Adrenal gland (tissue), 5 donors: ENCODE measurements at regions not wholly inside any gene's neighbourhood (a gene's known extent, or its start where the extent isn't known, plus 50 kb on each side); places are given as distances from the start of the nearest gene placed in this dataset.

Experiments used
- POLR2A ChIP-seq, 2 donors: fragments of 450-650 bp; IDR thresholded peaks; one replicate each; pipeline ENCODE4 v1.6.1; 2017; ENCODE audit warnings: antibody characterized with exemption in 2 of 2, mild to moderate bottlenecking in 2 of 2, moderate library complexity in 1 of 2
- TF ChIP-seq, protein P1 (sequence below), 6 experiments: fragments of 450-650 bp in 4 of 6; fragments of 200-600 bp in 2 of 6; sonication (generic) in 1 of 6; IDR thresholded peaks; 1 replicate in 5 of 6; 2 replicates in 1 of 6; pipeline versions ENCODE4 v1.5.1 to v1.8.0; 2016 to 2021; ENCODE audit warnings: antibody characterized with exemption in 6 of 6, mild to moderate bottlenecking in 2 of 6, moderate library complexity in 1 of 6
- donor health status: DM: no; HTN: no; CAD: no.

DNA sequence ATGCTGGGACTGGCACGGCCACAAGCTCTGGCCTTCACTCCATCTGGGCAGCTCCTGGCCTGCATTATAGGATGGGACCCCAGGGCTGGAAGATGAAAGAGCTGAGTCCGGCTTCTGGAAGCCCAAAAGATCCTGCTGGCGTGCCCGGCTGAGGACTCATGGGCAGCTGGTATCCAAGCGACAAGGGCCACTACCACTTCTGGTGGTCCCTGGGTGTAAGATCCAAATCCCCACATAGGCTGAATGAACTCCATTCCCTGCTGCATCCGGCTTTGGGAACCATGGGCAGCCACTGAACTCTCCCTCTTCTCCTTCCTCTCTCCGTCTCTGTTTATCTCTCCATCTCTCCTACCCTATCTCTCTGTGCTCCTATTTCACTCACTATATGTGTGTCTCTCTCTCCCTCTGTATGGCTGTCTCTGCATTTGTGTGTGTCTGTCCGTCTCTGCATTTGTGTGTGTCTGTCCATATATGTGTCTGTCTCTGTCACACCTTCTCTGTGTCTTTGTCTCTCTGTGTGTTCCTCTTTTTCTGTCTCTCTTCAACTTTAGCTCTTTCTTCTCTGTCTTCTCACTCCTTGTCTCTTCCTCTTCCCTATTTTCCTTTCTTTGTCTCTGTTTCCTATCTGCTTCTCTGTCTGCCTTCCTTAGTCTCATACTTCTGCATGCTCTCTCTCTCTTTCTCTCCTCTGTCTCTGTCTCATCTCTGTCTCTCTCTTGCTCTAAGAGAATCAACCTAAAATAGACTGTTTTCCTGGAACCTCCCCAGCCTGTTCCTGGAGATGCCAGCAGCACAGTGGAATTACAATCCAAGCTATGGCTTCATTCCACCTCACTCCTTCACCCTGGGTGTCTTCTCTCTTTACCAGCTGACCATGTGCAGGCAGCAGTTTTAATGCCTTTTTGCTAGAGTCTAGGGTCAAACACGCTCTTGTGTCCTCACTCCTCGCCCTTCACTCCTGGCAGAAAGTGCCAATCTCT, 60.4 kb upstream of the IRX6 start:
- TF ChIP-seq, protein P1, sequence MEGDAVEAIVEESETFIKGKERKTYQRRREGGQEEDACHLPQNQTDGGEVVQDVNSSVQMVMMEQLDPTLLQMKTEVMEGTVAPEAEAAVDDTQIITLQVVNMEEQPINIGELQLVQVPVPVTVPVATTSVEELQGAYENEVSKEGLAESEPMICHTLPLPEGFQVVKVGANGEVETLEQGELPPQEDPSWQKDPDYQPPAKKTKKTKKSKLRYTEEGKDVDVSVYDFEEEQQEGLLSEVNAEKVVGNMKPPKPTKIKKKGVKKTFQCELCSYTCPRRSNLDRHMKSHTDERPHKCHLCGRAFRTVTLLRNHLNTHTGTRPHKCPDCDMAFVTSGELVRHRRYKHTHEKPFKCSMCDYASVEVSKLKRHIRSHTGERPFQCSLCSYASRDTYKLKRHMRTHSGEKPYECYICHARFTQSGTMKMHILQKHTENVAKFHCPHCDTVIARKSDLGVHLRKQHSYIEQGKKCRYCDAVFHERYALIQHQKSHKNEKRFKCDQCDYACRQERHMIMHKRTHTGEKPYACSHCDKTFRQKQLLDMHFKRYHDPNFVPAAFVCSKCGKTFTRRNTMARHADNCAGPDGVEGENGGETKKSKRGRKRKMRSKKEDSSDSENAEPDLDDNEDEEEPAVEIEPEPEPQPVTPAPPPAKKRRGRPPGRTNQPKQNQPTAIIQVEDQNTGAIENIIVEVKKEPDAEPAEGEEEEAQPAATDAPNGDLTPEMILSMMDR (IDR thresholded peaks at IDR 0.05): no peak
- TF ChIP-seq POLR2A (IDR thresholded peaks at IDR 0.05): no peak
